DND-41 (cell line): ENCODE measurements at regions not wholly inside any gene's neighbourhood (a gene's known extent, or its start where the extent isn't known, plus 50 kb on each side); places are given as distances from the start of the nearest gene placed in this dataset.

ENCODE experiments used
- EZH2 ChIP-seq: IDR thresholded peaks from 3 replicates; pipeline ENCODE4 v1.6.1; 2012; ENCODE audit warnings: borderline replicate concordance, low read depth, mild to moderate bottlenecking, moderate library complexity, low read length, inconsistent platforms; ENCODE audit not compliant: severe bottlenecking
- TF ChIP-seq, protein P1 (sequence below): IDR thresholded peaks from 2 replicates; pipeline ENCODE4 v1.5.1; 2012; ENCODE audit warnings: borderline replicate concordance, low read length, moderate library complexity, mild to moderate bottlenecking; ENCODE audit not compliant: poor library complexity, severe bottlenecking; ENCODE audit errors: extremely low read depth

- TF ChIP-seq, protein P1, sequence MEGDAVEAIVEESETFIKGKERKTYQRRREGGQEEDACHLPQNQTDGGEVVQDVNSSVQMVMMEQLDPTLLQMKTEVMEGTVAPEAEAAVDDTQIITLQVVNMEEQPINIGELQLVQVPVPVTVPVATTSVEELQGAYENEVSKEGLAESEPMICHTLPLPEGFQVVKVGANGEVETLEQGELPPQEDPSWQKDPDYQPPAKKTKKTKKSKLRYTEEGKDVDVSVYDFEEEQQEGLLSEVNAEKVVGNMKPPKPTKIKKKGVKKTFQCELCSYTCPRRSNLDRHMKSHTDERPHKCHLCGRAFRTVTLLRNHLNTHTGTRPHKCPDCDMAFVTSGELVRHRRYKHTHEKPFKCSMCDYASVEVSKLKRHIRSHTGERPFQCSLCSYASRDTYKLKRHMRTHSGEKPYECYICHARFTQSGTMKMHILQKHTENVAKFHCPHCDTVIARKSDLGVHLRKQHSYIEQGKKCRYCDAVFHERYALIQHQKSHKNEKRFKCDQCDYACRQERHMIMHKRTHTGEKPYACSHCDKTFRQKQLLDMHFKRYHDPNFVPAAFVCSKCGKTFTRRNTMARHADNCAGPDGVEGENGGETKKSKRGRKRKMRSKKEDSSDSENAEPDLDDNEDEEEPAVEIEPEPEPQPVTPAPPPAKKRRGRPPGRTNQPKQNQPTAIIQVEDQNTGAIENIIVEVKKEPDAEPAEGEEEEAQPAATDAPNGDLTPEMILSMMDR = no peak
- TF ChIP-seq EZH2 = no peak
These were observed 80.6 kb downstream of the ADRB2 start for GRCh38 chr5:148906968-148907367.
